CD4-positive, alpha-beta T cell (primary cell): ENCODE measurements at regions not wholly inside any gene's neighbourhood (a gene's known extent, or its start where the extent isn't known, plus 50 kb on each side); places are given as distances from the start of the nearest gene placed in this dataset.

Experiments
- ATAC-seq: fragments of 200-7000 bp; cut with Tn5 transposase; one replicate; pipeline ENCODE4 v1.10.0; 2022; ENCODE audit warnings: mild to moderate bottlenecking; ENCODE audit not compliant: poor library complexity
- CTCF ChIA-PET: fragments of 350-600 bp; sonication (Branson Sonifier 250); formaldehyde crosslinking; loops from one replicate; lab custom pipeline; 2021; ENCODE audit warnings: antibody characterized with exemption, inconsistent platforms; lab: Charles Lee
- POLR2A ChIA-PET: fragments of 350-600 bp; sonication (Branson Sonifier 250); formaldehyde crosslinking; loops from one replicate; lab custom pipeline; 2021; ENCODE audit warnings: antibody characterized with exemption, inconsistent platforms; lab: Charles Lee
- DNase-seq, 14 experiments: peaks; one replicate each; pipeline ENCODE4 v3.0.0-alpha.2; 2013 to 2020; ENCODE audit warnings: mixed read lengths in 2 of 14
- H3K27ac ChIP-seq, 2 donors: one replicate each; pipeline versions ENCODE4 v1.5.1 to v1.7.0; 2013; ENCODE audit warnings: low read length in 2 of 2, low read depth in 1 of 2, mild to moderate bottlenecking in 1 of 2
- H3K27me3 ChIP-seq, 2 experiments: 1 replicate in 1 of 2; 2 replicates in 1 of 2; pipeline versions ENCODE4 v1.6.1 to v1.7.0; 2013; ENCODE audit warnings: low read length in 2 of 2, control low read depth in 1 of 2, mild to moderate bottlenecking in 1 of 2, moderate library complexity in 1 of 2; ENCODE audit not compliant: insufficient read depth in 2 of 2, control insufficient read depth in 1 of 2
- H3K36me3 ChIP-seq: one replicate; pipeline ENCODE4 v1.6.1; 2013; ENCODE audit warnings: low read length, control low read depth; ENCODE audit not compliant: insufficient read depth
- H3K4me1 ChIP-seq: one replicate; pipeline ENCODE4 v1.6.1; 2013; ENCODE audit warnings: low read length, control low read depth; ENCODE audit not compliant: insufficient read depth
- H3K4me3 ChIP-seq: one replicate; pipeline ENCODE4 v1.5.1; 2013; ENCODE audit warnings: mild to moderate bottlenecking, low read length, moderate library complexity
- H3K9me3 ChIP-seq, 2 experiments: 1 replicate in 1 of 2; 2 replicates in 1 of 2; pipeline versions ENCODE4 v1.6.1 to v1.7.0; 2013; ENCODE audit warnings: low read length in 2 of 2, mild to moderate bottlenecking in 2 of 2, control low read depth in 1 of 2, moderate library complexity in 1 of 2; ENCODE audit not compliant: control insufficient read depth in 1 of 2, insufficient read depth in 1 of 2
- H3K27ac Mint-ChIP-seq: one replicate; pipeline ENCODE4 v1.8.0; 2020; ENCODE audit warnings: mixed read lengths
- H3K27me3 Mint-ChIP-seq: one replicate; pipeline ENCODE4 v1.8.0; 2021; ENCODE audit warnings: mixed read lengths
- H3K36me3 Mint-ChIP-seq: one replicate; pipeline ENCODE4 v1.8.0; 2021; ENCODE audit warnings: low read depth, mixed read lengths
- H3K4me1 Mint-ChIP-seq: one replicate; pipeline ENCODE4 v1.8.0; 2021; ENCODE audit warnings: low read depth, mixed read lengths
- H3K4me3 Mint-ChIP-seq: one replicate; pipeline ENCODE4 v1.8.0; 2020; ENCODE audit warnings: mild to moderate bottlenecking, mixed read lengths
- H3K9me3 Mint-ChIP-seq: one replicate; pipeline ENCODE4 v1.8.0; 2020; ENCODE audit warnings: mixed read lengths
- intact Hi-C, 2 experiments: fragments of 100-400 bp; cut with DNase I in 1 of 2; cut with micrococcal nuclease in 1 of 2; formaldehyde crosslinking; loops; one replicate each; pipeline versions ENCODE4 v1.15.1 to v1.9.0; 2023 to 2025; cut with DNase I, micrococcal nuclease
- TF ChIP-seq, protein P1 (sequence below): fragments of 200-600 bp; IDR thresholded peaks from one replicate; pipeline ENCODE4 v1.8.0; 2022; ENCODE audit warnings: antibody characterized with exemption, mild to moderate bottlenecking

DNA sequence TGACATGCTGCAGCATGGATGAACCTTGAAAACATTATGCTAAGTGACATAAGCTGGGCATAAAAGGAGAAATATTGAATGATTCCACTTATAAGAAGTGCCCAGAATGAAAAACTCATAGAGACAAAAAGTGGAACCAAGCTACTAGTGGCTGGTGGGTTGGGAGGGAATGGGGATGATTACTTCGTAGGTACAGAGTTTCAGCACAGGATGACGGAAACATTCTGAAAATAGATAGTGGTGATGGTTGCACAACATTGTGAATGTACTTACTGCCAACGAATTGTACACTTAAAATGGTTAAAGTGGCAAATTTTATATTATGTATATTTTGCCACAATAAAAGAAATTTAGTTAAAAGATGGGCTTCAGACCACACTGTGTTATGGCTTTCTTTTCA is 93.6 kb downstream of the RPLP1 start:
- Mint-ChIP-seq H3K27ac (no peak overlapping the region), H3K9me3 (peaks cover 3% of the 10 kb centered on the region), H3K36me3 (no peaks in the 10 kb centered on the region), H3K4me1 (no peaks in the 10 kb centered on the region), H3K4me3 (no peak overlapping the region), H3K27me3 (peaks cover 8% of the 10 kb centered on the region)
- no peak overlapping the region for H3K4me3 ChIP-seq
- peaks cover 0 to under 1% of the 10 kb centered on the region in 2 experiments for H3K9me3 ChIP-seq
- DNase-seq = no peak
- no peaks in the 10 kb centered on the region for H3K36me3 ChIP-seq
- H3K27ac ChIP-seq = no peak overlapping the region
- ChIA-PET POLR2A (no interaction called here), CTCF (no interaction called here)
- ATAC-seq = no peak
- H3K4me1 ChIP-seq = no peaks in the 10 kb centered on the region
- no peaks in the 10 kb centered on the region for H3K27me3 ChIP-seq
- intact Hi-C loops = no loop called here
- TF ChIP-seq, protein P1, sequence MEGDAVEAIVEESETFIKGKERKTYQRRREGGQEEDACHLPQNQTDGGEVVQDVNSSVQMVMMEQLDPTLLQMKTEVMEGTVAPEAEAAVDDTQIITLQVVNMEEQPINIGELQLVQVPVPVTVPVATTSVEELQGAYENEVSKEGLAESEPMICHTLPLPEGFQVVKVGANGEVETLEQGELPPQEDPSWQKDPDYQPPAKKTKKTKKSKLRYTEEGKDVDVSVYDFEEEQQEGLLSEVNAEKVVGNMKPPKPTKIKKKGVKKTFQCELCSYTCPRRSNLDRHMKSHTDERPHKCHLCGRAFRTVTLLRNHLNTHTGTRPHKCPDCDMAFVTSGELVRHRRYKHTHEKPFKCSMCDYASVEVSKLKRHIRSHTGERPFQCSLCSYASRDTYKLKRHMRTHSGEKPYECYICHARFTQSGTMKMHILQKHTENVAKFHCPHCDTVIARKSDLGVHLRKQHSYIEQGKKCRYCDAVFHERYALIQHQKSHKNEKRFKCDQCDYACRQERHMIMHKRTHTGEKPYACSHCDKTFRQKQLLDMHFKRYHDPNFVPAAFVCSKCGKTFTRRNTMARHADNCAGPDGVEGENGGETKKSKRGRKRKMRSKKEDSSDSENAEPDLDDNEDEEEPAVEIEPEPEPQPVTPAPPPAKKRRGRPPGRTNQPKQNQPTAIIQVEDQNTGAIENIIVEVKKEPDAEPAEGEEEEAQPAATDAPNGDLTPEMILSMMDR = no peak

DNA sequence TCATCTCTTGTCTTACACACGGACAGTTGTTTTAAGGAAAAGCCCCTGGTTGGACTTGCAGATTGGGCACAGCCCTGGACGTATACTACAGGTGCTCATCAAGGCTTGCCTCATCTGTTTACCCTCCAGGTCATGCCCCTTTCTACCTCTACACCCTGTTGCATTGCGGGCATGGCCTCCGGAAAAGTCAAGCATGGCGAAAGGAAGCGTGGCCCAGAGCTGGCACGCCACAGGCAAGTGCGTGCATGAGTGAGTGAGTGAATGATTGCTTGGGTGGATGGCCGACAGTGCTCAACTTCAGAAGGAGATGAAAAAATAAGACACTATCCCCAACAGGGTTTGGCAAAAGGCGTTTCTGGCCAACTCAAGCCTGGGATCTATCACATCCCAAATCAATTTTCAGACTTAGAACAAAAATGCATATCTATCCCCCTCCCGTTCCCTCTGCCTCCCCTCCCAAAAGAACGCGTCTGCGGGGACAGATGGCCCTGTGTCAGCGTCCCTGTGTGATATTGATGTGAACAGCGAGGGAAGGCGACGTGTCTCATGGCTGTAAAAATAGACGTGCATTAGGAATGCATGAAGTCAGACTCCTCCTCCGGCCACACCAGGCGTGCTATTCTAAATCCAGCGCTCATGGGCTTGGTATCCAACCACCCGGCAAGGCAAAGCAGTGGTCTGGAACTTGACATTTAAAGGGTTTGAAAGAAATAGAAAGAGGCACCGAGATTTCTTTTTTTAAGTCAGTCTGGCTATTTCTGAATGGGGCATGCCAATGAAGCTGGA is 96.0 kb downstream of the RPLP1 start:
- CTCF ChIA-PET = interaction anchor here (0.5 kb wide), 1 partner anchor 551 kb away, joined by 3 read pairs; no protein-coding TSS in a partner anchor
- H3K4me1 ChIP-seq = no peaks in the 10 kb centered on the region
- TF ChIP-seq, protein P1 = no peak
- DNase-seq (no peak), ATAC-seq (no peak)
- peaks cover 8% of the 10 kb centered on the region for H3K27me3 Mint-ChIP-seq
- H3K27ac ChIP-seq = no peak overlapping the region
- no peaks in the 10 kb centered on the region for H3K27me3 ChIP-seq
- no peak overlapping the region for H3K27ac Mint-ChIP-seq
- no peaks in the 10 kb centered on the region for H3K4me1 Mint-ChIP-seq
- intact Hi-C loops = no loop called here
- H3K36me3 Mint-ChIP-seq = no peaks in the 10 kb centered on the region
- H3K9me3 ChIP-seq = peaks cover 14 to 16% of the 10 kb centered on the region in 2 experiments
- POLR2A ChIA-PET = no interaction called here
- H3K9me3 Mint-ChIP-seq = peaks cover 11% of the 10 kb centered on the region
- no peaks in the 10 kb centered on the region for H3K36me3 ChIP-seq
- H3K4me3 ChIP-seq = no peak overlapping the region
- no peak overlapping the region for H3K4me3 Mint-ChIP-seq

DNA sequence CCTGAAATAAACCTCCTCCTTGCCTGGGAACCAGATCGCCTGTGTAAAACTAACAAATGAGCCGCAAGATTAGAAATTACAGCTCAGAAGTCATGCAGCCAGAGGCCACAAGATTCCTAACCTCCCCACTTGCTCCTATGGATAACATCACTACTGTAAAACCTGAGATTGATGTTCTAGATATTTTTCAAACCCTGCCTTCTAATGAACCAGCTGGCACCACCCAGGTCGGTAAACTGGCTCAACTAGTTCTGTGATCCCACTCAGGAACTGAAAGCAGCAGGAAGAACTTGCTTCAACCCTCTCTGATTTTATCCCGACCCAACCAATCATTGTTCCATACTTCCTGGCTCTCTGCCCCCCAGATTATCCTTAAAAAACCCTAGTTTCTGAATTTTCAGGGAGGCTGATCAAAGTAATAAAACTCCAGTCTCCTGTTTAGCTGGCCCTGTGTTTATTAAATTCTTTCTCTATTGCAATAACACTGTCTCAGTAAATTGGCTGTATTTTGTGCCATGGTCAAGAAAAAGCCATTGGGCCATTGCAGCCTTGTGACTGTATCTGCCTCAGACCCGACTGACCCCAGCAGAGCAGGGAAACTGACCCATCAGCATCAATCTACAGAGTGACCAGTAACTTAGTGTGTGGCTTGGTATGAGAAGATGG is 98.9 kb downstream of the RPLP1 start:
- no peak for DNase-seq
- Histone ChIP-seq H3K4me3 (no peak overlapping the region), H3K27me3 (no peaks in the 10 kb centered on the region), H3K4me1 (no peaks in the 10 kb centered on the region), H3K36me3 (no peaks in the 10 kb centered on the region), H3K27ac (no peak overlapping the region), H3K9me3 (peaks cover 14 to 16% of the 10 kb centered on the region in 2 experiments)
- Mint-ChIP-seq H3K4me1 (no peaks in the 10 kb centered on the region), H3K9me3 (peaks cover 11% of the 10 kb centered on the region), H3K36me3 (no peaks in the 10 kb centered on the region), H3K27me3 (peaks cover 8% of the 10 kb centered on the region), H3K4me3 (no peak overlapping the region), H3K27ac (no peak overlapping the region)
- TF ChIP-seq, protein P1 = no peak
- CTCF ChIA-PET = no interaction called here
- intact Hi-C loops = no loop called here
- POLR2A ChIA-PET = no interaction called here
- ATAC-seq = no peak
